Fibroblast of villous mesenchyme (primary cell): ENCODE measurements at regions not wholly inside any gene's neighbourhood (a gene's known extent, or its start where the extent isn't known, plus 50 kb on each side); places are given as distances from the start of the nearest gene placed in this dataset.

Source experiments
- DNase-seq: peaks from one replicate; pipeline ENCODE4 v3.0.0-alpha.2; 2010; ENCODE audit warnings: low read depth
- H3K4me3 ChIP-seq: 2 replicates; pipeline ENCODE4 v1.5.1; 2011; ENCODE audit warnings: low read depth, mild to moderate bottlenecking, low read length
- TF ChIP-seq, protein P1 (sequence below): IDR thresholded peaks from 2 replicates; pipeline ENCODE4 v1.5.1; 2012; ENCODE audit warnings: low read depth, mild to moderate bottlenecking, low read length; ENCODE audit not compliant: insufficient read depth

DNA sequence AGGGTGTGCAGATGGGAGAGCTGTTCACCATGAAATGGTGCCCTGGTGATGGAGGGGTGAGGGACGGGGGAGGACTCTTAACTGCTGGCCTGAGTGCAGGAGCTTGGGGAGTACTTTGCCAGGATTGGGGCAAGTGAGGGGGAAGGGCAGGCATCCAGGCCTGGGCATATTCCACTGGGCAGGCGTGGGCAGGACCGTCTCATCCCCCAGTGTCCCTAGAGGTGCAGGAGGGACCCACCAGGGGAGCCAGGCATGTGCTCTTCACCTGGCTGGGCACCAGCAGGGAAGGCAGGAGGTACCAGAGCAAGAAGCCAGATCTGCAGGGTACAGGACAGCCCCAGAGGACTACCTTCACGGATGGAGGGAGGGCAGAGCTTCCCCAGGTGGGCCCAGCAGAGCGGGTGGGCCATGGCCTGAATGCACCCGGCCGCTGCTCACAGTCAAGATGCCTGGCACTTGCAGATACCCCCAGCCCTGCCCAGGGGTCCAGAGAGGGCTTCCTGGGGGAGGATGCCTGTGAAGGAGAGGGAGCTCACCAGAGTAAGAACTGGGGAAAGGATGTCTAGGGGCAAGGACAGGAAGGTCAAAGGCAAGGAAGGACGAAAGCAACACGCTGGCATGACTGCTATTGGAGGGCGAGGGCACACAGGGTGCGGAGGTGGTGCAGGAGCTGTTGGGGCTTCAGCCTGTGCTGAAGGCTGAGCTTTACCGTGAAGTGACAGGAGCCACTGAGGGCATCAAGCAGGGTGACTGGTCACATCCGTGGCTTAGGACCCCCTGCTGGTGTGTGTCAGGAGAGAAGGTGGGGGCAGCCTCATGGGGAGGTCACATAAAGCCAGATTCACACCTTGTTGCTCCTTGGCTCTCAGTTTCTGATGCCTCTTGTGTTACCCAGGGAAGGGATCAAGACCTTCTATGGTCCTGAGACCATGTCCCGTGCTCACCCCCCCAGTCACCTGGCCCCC lies 68.2 kb upstream of the NKX1-1 start:
- TF ChIP-seq, protein P1, sequence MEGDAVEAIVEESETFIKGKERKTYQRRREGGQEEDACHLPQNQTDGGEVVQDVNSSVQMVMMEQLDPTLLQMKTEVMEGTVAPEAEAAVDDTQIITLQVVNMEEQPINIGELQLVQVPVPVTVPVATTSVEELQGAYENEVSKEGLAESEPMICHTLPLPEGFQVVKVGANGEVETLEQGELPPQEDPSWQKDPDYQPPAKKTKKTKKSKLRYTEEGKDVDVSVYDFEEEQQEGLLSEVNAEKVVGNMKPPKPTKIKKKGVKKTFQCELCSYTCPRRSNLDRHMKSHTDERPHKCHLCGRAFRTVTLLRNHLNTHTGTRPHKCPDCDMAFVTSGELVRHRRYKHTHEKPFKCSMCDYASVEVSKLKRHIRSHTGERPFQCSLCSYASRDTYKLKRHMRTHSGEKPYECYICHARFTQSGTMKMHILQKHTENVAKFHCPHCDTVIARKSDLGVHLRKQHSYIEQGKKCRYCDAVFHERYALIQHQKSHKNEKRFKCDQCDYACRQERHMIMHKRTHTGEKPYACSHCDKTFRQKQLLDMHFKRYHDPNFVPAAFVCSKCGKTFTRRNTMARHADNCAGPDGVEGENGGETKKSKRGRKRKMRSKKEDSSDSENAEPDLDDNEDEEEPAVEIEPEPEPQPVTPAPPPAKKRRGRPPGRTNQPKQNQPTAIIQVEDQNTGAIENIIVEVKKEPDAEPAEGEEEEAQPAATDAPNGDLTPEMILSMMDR = no peak
- no peak for DNase-seq
- H3K4me3 ChIP-seq = no peak overlapping the region

DNA sequence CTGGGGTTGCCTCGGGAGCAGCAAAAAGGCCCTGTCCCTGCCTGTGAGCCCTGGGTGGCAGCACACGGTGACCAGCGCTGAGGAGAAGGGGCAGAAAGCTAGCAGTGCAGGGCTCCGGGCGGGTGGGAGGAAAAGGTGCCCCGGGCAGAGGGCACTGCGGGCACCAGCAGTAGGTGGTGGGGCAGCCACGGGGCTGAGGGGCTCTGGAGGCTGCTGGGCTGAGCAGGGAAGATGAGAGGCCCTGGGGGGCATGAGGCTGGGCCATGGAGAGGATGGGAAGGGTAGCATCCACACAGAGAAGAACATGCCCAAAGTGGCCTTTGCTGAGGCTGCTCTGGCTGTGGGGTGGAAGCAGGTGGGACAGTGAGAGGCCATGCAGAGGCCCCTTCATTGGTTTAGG lies 67.5 kb upstream of the NKX1-1 start:
- no peak for DNase-seq
- TF ChIP-seq, protein P1 = no peak
- no peak overlapping the region for H3K4me3 ChIP-seq

GRCh38 chr4:1472911-1473518 lies 66.8 kb upstream of the NKX1-1 start:
- TF ChIP-seq, protein P1 = no peak
- no peak overlapping the region for H3K4me3 ChIP-seq
- DNase-seq = no peak

- no peak for DNase-seq
- H3K4me3 ChIP-seq = no peak overlapping the region
- TF ChIP-seq, protein P1 = no peak
Observed at GRCh38 chr4:1472148-1472797, 66.0 kb upstream of the NKX1-1 start.

GRCh38 chr4:1471443-1472147 lies 65.4 kb upstream of the NKX1-1 start:
- DNase-seq = no peak
- TF ChIP-seq, protein P1 = no peak

GRCh38 chr4:1470816-1471442 lies 64.7 kb upstream of the NKX1-1 start:
- H3K4me3 ChIP-seq = no peak overlapping the region
- TF ChIP-seq, protein P1 = no peak
- DNase-seq = no peak

More at GRCh38 chr4:1471443-1472147, 65.4 kb upstream of the NKX1-1 start:
- no peak overlapping the region for H3K4me3 ChIP-seq
